ENCODE measurements at regions not wholly inside any gene's neighbourhood (a gene's known extent, or its start where the extent isn't known, plus 50 kb on each side); places are given as distances from the start of the nearest gene placed in this dataset.

DNA sequence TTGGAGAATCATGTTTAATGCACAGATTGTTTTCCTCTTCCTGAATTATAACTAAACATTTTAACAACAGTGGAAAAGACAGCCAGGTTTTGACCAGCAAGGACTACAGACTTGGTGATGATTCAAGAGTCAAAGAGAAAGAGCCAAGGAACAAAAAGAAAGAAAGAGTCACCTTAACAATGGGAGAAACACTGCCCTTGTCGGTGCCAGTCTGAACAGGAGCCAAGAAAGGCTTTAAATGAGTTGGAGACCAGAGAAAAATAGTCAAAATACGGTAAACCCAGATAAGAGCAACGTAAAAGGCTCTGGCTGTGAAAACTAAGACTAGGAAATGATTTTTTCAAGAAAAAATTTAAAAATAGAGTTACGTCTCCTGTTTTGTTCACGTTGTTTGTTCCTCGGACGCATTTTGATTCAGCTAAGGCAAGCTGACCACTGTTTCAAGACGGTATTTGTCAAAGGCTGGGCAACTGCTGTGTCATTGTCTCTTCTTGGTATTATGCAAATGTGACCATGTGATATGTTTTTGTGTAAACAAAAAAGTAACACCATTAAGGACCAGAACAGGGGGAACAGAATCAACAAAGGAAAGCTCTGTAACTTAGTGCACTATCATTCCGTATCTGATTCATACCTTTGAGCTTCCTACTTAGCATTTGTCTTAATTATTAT is 634.5 kb downstream of the LIG4 start:
- no peak for DNase-seq (ENCODE audit: extremely low read depth, insufficient read length)
- Histone ChIP-seq H3K27me3 (replicated peaks; ENCODE audit: control insufficient read depth, insufficient read depth, low read length) (no peaks in the 10 kb centered on the region), H3K36me3 (ENCODE audit: control insufficient read depth, insufficient read depth, low read length) (no peaks in the 10 kb centered on the region), H3K4me3 (replicated peaks; ENCODE audit: low read depth, low read length) (no peak overlapping the region)
- TF ChIP-seq, protein P1, sequence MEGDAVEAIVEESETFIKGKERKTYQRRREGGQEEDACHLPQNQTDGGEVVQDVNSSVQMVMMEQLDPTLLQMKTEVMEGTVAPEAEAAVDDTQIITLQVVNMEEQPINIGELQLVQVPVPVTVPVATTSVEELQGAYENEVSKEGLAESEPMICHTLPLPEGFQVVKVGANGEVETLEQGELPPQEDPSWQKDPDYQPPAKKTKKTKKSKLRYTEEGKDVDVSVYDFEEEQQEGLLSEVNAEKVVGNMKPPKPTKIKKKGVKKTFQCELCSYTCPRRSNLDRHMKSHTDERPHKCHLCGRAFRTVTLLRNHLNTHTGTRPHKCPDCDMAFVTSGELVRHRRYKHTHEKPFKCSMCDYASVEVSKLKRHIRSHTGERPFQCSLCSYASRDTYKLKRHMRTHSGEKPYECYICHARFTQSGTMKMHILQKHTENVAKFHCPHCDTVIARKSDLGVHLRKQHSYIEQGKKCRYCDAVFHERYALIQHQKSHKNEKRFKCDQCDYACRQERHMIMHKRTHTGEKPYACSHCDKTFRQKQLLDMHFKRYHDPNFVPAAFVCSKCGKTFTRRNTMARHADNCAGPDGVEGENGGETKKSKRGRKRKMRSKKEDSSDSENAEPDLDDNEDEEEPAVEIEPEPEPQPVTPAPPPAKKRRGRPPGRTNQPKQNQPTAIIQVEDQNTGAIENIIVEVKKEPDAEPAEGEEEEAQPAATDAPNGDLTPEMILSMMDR (IDR thresholded peaks at IDR 0.05; ENCODE audit: insufficient read depth, low read length, poor library complexity, severe bottlenecking): no peak

DNA sequence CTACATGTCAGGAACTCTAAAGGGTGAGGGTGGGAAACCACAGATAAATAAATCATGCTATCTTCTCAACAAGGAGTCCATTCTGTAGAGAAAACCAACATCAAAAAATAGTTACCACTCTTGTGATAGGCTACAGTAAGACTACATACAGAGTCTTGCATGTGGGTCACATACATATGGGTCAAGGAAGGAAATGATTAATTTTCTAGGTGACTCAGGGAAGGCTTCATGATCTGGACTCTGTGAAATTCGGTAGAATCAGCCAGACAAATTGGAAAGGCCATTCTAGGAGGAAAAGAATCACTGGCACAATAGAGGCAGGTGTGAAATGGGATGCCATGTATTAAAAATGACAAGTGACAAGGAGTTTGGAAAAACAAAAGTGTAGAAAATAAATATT is 638.9 kb downstream of the LIG4 start:
- H3K36me3 ChIP-seq (ENCODE audit: control insufficient read depth, insufficient read depth, low read length): no peaks in the 10 kb centered on the region
- H3K27me3 ChIP-seq (replicated peaks; ENCODE audit: control insufficient read depth, insufficient read depth, low read length): no peaks in the 10 kb centered on the region
- TF ChIP-seq, protein P1 (IDR thresholded peaks at IDR 0.05; ENCODE audit: insufficient read depth, low read length, poor library complexity, severe bottlenecking): no peak
- no peak for DNase-seq (ENCODE audit: extremely low read depth, insufficient read length)
- no peak overlapping the region for H3K4me3 ChIP-seq (replicated peaks; ENCODE audit: low read depth, low read length)

DNA sequence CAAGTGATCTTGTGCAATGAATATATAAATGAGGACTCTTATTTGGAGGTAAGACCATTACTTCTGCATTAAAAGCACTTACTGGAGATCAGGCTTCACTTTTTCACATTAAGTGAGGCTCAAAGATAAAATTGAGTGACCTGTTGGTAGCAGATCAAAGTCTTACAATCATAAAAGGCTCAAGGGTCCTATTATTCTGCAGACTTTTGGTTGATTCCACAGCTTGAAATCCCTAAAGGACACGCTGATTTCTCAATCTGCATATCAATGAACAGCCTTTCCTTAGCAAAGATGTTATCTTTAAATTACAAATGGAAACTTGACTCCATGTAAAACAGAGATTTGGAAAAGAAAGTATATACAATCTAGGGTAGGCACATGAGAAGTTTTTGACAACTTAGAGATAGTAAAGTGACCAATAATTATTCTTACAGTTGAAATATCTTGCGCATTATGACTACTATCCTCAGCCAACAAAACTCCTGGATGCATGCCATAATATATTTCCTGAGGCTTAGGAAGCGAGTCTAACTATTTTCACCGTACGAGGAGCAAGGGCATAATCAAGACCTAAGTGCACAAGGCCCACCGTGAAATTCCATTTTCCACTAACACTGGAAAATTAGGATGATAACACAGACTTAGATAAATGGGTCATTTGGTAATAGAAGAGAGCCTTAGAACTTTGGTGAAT is 640.7 kb downstream of the LIG4 start:
- Histone ChIP-seq H3K27me3 (replicated peaks; ENCODE audit: control insufficient read depth, insufficient read depth, low read length) (no peaks in the 10 kb centered on the region), H3K4me3 (replicated peaks; ENCODE audit: low read depth, low read length) (no peak overlapping the region), H3K36me3 (ENCODE audit: control insufficient read depth, insufficient read depth, low read length) (no peaks in the 10 kb centered on the region)
- TF ChIP-seq, protein P1 (IDR thresholded peaks at IDR 0.05; ENCODE audit: insufficient read depth, low read length, poor library complexity, severe bottlenecking): no peak
- DNase-seq (ENCODE audit: extremely low read depth, insufficient read length): no peak

DNA sequence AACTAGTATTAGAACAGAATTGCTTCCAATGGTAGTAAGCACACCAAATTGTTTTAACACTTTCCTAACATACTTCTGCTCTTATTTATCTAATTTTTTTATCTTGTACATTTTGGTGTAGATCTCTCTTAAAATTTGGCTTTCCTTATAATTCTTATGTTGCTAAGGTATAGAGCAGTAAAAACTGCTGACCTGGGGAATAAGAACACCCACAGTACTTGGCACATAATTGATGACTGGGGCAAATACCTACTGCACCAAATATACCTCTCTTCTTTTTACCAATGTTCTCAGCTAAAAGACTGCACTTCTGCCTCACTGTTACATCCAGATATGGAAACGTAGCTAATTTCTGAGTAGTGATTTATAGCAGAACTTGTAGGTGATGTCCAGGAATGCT is 642.2 kb downstream of the LIG4 start:
- no peak overlapping the region for H3K4me3 ChIP-seq (replicated peaks; ENCODE audit: low read depth, low read length)
- no peaks in the 10 kb centered on the region for H3K36me3 ChIP-seq (ENCODE audit: control insufficient read depth, insufficient read depth, low read length)
- no peaks in the 10 kb centered on the region for H3K27me3 ChIP-seq (replicated peaks; ENCODE audit: control insufficient read depth, insufficient read depth, low read length)
- TF ChIP-seq, protein P1 (IDR thresholded peaks at IDR 0.05; ENCODE audit: insufficient read depth, low read length, poor library complexity, severe bottlenecking): no peak
- no peak for DNase-seq (ENCODE audit: extremely low read depth, insufficient read length)

DNA sequence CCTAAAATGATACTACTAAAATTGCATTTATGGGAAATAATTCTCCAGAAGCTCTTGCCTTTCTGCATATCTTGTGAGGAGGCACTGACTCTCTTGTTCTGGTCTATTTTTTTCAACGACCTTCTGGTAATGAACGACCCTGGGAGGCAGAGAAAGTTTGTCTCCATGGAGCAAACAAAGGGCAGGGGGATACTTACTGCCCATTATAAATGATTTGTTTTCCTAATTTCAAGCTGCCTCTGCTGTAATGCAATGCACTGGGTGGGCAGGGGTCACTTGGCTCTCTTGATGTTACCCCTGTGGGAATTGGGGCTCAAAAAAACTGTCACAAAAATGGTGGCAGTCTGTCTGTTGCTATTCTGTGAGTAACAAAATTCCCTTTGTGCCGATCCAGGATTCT is 643.2 kb downstream of the LIG4 start:
- no peak overlapping the region for H3K4me3 ChIP-seq (replicated peaks; ENCODE audit: low read depth, low read length)
- no peaks in the 10 kb centered on the region for H3K36me3 ChIP-seq (ENCODE audit: control insufficient read depth, insufficient read depth, low read length)
- TF ChIP-seq, protein P1 (IDR thresholded peaks at IDR 0.05; ENCODE audit: insufficient read depth, low read length, poor library complexity, severe bottlenecking): no peak
- no peaks in the 10 kb centered on the region for H3K27me3 ChIP-seq (replicated peaks; ENCODE audit: control insufficient read depth, insufficient read depth, low read length)
- no peak for DNase-seq (ENCODE audit: extremely low read depth, insufficient read length)
